ENCODE measurements at regions not wholly inside any gene's neighbourhood (a gene's known extent, or its start where the extent isn't known, plus 50 kb on each side); places are given as distances from the start of the nearest gene placed in this dataset.
"Not testable (repeated sequence)": the region's sequence is repeated elsewhere in the genome, so short reads cannot be mapped to it uniquely, and the experiment has no call there.

- not testable (repeated sequence) for DNase-seq
Observed at GRCh38 chrX:113473015-113473414, 632.4 kb upstream of the AMOT start.

GRCh38 chrX:113470166-113470565, 629.5 kb upstream of the AMOT start:
- no peak for DNase-seq

- no peak for DNase-seq
Observed at GRCh38 chrX:113457719-113458118, 617.1 kb upstream of the AMOT start.

- no peak for DNase-seq
Observed at GRCh38 chrX:113455582-113455981, 615.0 kb upstream of the AMOT start.

GRCh38 chrX:113429011-113429410, 588.4 kb upstream of the AMOT start:
- no peak for DNase-seq

GRCh38 chrX:113422323-113422722, 581.7 kb upstream of the AMOT start:
- no peak for DNase-seq

GRCh38 chrX:113421432-113421831, 580.8 kb upstream of the AMOT start:
- DNase-seq, result no peak

GRCh38 chrX:113412106-113412505, 571.5 kb upstream of the AMOT start:
- no peak for DNase-seq

- no peak for DNase-seq
Observed at GRCh38 chrX:113408843-113409242, 568.2 kb upstream of the AMOT start.

GRCh38 chrX:113400193-113400704, 559.6 kb upstream of the AMOT start:
- no peak for DNase-seq

GRCh38 chrX:113399506-113400192, 559.0 kb upstream of the AMOT start:
- DNase-seq, result no peak

GRCh38 chrX:113392355-113392754, 551.7 kb upstream of the AMOT start:
- no peak for DNase-seq

GRCh38 chrX:113391875-113392274, 551.2 kb upstream of the AMOT start:
- no peak for DNase-seq

GRCh38 chrX:113390531-113390930, 549.9 kb upstream of the AMOT start:
- no peak for DNase-seq

- DNase-seq, result no peak
Observed at GRCh38 chrX:113389846-113390245, 549.2 kb upstream of the AMOT start.

GRCh38 chrX:113384628-113385027, 544.0 kb upstream of the AMOT start:
- no peak for DNase-seq

- not testable (repeated sequence) for DNase-seq
Observed at GRCh38 chrX:113373421-113373820, 532.8 kb upstream of the AMOT start.

GRCh38 chrX:113370006-113370405, 529.4 kb upstream of the AMOT start:
- DNase-seq, result no peak

- DNase-seq, result no peak
Observed at GRCh38 chrX:113369056-113369455, 528.4 kb upstream of the AMOT start.

GRCh38 chrX:113353134-113353533, 512.5 kb upstream of the AMOT start:
- DNase-seq, result no peak

GRCh38 chrX:113330416-113330815, 489.8 kb upstream of the AMOT start:
- no peak for DNase-seq

- DNase-seq, result no peak
Observed at GRCh38 chrX:113315927-113316326, 475.3 kb upstream of the AMOT start.

- no peak for DNase-seq
Observed at GRCh38 chrX:113305496-113305895, 464.9 kb upstream of the AMOT start.

GRCh38 chrX:113300580-113300979, 459.9 kb upstream of the AMOT start:
- DNase-seq, result no peak

GRCh38 chrX:113297437-113297836, 456.8 kb upstream of the AMOT start:
- DNase-seq, result no peak

All from activated CD4-positive, alpha-beta T cell treated with anti-CD3 and anti-CD28 coated beads, Interleukin-2, amount 50 U/mL, for 16 hours (primary cell).